DMS53 (cell line): ENCODE measurements at regions not wholly inside any gene's neighbourhood (a gene's known extent, or its start where the extent isn't known, plus 50 kb on each side); places are given as distances from the start of the nearest gene placed in this dataset.
A peak's percentile ranks its signal among the peaks of the same experiment; 100 is the strongest.
"Not testable (repeated sequence)": the region's sequence is repeated elsewhere in the genome, so short reads cannot be mapped to it uniquely, and the experiment has no call there.

Experiments used
- DNase-seq: peaks from one replicate; lab custom pipeline; 2025; lab: John Stamatoyannopoulos, UW

DNA sequence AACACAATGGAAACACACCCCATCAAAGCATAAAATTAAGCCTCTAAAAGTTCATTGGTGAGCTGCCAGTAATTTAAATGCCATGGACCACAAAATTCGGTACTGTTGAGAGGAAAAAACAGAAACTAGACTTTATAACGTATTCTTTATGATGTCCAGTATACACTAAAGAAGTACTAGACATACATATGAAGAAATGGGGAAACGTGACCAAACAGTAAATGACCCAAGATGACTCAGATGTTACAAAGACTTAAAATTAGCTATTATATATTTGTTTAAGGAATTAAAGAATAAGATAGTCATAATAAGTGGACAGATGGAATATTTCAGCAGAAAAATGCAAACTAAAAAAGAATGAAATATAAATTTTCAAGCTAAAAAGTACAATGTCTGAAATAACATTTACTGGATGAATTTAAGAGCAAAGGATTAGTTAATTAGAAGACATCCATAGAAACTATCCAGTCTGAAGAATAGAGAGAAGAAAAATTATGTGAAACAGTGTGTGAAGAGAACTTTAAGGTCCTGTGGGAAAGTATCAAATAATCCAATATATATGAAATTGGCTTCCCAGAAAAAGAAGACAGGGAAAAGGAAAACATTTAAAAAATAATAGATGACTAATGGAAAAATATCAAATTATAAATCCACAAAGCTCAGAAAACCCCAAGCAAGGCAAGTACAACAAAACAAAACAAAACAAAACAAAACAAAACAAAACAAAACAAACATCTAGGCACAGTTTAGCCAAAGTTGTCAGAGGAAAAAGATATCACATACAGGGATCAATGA is 69.4 kb downstream of the SAMD9 start:
- no peak for DNase-seq

GRCh38 chr7:93047514-93048099 is 70.2 kb downstream of the SAMD9 start:
- no peak for DNase-seq

DNA sequence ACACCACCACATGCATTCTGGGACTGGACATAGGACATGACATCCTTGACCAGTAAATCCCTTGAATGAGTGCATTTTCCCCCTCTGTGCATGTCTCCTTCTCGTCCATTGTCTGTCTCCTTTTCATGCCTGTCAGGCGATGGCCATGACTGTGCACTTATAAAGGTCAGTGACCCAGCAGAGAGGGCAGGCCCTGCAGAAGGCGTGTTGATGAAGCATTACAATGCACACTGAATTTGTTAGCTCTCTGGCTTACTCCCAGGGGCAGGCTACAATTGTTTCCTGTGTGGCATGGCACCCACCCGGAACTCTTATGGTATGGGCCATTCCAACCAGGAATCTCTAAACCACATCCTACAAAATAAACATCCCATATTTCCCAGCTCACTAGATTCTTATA is 71.1 kb downstream of the SAMD9 start:
- peak; percentile 77 for DNase-seq

DNA sequence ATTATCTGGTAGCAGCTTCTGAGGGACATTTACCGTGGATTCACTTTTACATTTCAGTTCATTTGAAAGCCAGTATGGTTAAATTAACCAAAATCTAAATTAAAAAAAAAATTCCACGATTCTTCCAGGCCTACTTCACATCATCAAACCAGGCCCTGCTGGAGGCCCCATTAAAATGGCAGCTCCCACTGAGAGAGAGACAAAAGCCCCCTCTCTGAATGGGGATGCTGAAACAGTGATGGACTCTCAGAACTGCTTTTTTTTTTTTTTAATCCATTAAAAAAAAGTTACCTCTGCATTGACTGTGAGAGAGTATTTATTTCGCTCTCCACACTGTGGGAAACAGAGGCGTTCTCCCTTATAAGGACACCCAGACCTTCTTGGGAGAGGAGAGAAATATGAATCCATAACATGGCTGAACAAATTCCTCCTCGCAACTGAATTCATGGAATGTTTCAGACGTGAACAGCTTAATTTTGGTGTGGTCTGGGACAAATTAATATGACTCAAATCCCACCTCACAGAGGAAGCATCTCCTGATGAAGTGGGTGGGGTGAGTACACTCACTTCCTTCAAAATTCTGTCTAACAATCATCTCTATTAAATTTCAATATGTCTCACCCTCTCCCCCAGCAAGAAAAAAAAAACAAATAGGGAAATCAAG is 73.5 kb downstream of the SAMD9 start:
- no peak for DNase-seq

DNA sequence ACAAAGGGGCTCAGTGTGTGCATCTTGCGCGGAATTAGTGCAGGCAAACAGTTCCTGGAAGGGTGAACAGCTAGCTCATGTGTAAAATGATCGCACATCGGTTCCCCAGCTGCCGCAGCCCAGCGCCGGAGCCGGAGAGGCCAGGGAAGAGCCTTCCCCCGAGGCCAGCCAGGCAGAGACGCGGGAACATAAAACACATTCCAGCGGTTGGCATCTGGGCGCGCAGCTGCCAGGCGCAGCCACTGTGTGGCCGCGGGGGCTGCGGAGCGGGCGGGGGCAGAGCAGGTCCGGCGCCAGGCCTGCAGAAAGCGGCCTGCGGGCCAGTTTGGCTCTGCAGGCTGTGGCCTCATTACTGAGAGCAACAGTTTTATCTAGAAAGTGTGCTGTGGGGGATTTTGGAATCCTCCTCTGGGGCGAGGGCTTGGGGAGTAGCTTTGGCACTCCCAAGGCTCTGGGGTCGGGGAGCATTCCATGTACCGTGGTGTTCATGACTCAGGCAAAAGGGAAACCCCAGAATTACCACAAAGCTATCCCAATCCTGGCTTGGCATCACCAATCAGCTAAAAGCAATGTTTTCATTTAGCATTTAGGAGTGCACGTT is 74.3 kb downstream of the SAMD9 start:
- DNase-seq: no peak

- DNase-seq: no peak
Observed at GRCh38 chr7:93040355-93040754, 77.4 kb downstream of the SAMD9 start.

GRCh38 chr7:93039786-93040185 is 78.0 kb downstream of the SAMD9 start:
- no peak for DNase-seq

GRCh38 chr7:93039282-93039681 is 78.5 kb downstream of the SAMD9 start:
- DNase-seq: no peak

- DNase-seq: peak; percentile 95
Observed at GRCh38 chr7:93036807-93037206, 81.0 kb downstream of the SAMD9 start.

- peak; percentile 40 for DNase-seq
Observed at GRCh38 chr7:93036149-93036640, 81.6 kb downstream of the SAMD9 start.

DNA sequence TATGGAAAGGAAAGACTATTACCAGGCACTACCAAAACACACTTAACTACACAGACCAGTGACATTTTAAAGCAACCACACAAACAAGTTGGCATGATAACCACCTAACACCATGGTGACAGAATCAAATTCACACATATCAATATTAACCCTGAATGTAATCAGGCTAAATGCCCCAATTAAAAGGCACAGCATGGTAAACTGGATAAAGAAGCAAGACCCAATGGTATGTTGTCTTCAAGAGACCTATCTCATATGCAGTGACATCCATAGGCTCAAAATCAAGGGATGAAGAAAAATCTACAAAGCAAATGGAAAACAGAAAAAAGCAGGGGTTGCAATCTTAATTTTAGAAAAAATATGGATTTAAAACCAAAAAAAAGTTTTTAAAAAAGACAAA is 86.0 kb downstream of the SAMD9 start:
- DNase-seq: no peak

DNA sequence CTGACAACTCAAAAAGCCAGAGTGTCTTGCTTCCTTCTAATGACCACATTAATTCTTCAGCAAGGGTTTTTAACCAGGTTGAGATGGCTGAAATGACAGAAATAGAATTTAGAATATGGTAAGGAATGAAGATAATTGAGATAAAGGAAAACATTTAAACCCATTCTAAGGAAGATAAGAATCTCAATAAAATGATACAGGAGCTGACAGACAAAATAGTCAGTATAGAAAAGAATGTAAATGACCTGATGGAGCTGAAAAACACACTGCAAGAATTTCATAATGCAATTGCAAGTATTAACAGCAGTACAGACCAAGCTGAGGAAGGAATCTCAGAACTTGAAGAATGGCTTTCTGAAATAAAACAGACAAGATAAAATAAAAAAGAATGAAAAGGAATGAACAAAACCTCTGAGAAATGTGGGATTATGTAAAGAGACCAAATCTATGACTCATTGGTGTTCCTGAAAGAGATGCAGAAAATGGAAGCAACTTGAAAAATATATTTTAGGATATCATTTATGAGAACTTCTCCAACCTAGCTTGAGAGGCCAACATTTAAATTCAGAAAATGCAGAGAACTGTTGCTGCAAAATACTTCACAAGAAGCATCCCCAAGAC is 87.1 kb downstream of the SAMD9 start:
- no peak for DNase-seq

DNA sequence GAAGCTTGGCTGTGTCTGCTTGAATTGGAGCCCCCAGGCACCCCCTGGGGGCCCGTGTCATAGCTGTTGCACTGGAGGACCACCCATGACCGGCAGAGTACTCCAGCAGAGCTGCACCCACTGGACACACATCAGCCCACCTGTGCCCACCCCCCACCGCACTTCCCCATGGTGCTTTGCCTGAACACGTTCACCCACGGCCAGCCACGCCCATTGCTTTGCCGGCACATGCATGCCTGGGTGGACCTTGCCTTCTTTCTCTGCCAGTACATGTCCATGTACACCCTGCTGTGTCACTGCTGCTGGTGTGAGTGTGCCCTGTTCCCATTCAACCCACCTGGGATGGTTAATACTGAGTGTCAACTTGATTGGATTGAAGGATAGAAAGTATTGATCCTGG is 88.7 kb downstream of the SAMD9 start:
- DNase-seq: no peak

DNA sequence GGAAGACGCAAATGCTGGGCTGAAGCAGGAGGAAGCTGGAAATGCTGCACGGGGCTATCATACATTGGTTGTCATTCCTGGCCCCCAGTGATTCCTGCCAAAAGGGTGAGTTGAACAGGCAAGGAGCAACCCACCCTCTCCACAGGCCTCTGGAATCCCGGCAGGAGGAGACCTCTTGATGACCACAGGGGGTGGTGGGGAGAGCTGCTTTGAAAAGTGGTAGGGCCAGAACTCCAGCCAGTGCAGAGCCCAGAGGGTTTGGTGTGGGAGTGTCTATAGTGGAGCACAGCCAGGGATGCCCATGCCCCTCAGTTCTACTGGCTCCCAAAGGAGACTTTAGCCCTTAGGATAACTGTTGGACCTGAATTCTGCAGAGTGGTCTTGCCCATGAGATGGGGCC is 89.2 kb downstream of the SAMD9 start:
- DNase-seq: no peak

GRCh38 chr7:93027044-93027443 is 90.7 kb downstream of the SAMD9 start:
- no peak for DNase-seq

DNA sequence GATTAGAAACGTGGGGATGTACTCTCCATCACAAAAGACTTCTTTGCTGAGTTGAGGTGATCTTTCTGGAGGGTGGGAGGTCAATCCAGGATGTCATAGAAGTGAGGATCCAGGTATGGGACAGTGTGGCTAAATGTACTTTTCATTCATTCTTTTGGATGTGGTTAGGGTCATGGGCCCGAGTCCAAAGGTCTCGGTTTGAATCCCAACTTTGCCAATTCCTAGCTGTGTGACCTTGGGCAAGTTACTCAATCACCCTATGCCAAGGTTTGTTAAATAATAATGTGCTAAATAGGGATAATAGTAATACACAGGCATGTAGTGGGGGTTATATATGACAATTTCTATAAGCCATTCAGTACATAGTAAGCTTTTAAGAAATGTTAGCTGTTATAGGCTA is 91.4 kb downstream of the SAMD9 start:
- DNase-seq: no peak

GRCh38 chr7:93025389-93025788 is 92.4 kb downstream of the SAMD9 start:
- no peak for DNase-seq

DNA sequence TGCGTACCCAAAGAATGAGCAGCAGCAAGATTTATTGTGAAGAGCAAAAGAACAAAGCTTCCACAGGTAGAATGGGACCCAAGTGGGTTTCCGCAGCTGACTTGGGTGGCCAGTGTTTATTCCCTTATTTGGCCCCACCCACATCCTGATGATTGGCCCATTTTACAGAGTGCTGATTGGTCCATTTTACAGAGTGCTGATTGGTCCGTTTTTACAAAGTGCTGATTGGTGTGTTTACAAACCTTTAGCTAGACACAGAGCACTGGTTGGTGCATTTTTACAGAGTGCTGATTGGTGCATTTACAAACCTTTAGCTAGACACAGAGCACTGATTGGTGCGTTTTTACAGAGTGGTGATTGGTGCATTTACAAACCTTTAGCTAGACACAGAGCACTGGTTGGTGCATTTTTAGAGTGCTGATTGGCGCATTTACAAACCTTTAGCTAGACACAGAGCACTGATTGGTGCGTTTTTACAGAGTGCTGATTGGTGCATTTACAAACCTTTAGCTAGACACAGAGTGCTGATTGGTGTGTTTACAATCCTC is 94.8 kb downstream of the SAMD9 start:
- DNase-seq: not testable (repeated sequence)

- DNase-seq: no peak
Observed at GRCh38 chr7:93021748-93022147, 96.0 kb downstream of the SAMD9 start.

- DNase-seq: no peak
Observed at GRCh38 chr7:93018716-93019115, 99.1 kb downstream of the SAMD9 start.

- no peak for DNase-seq
Observed at GRCh38 chr7:93016681-93017381, 100.9 kb downstream of the SAMD9 start.
